Esophagus squamous epithelium (tissue), 4 donors: ENCODE measurements at regions not wholly inside any gene's neighbourhood (a gene's known extent, or its start where the extent isn't known, plus 50 kb on each side); places are given as distances from the start of the nearest gene placed in this dataset.

Source experiments
- CTCF ChIP-seq, 6 experiments: fragments of 450-650 bp in 4 of 6; fragments of 200-600 bp in 2 of 6; sonication (generic) in 2 of 6; IDR thresholded peaks; one replicate each; pipeline ENCODE4 v1.5.1; 2016 to 2019; ENCODE audit warnings: antibody characterized with exemption in 6 of 6, mild to moderate bottlenecking in 4 of 6, moderate library complexity in 4 of 6
- POLR2A ChIP-seq, 4 donors: fragments of 450-650 bp; IDR thresholded peaks; one replicate each; pipeline ENCODE4 v1.6.1; 2017; ENCODE audit warnings: antibody characterized with exemption in 4 of 4, mild to moderate bottlenecking in 4 of 4, moderate library complexity in 3 of 4

- TF ChIP-seq CTCF (IDR thresholded peaks at IDR 0.05) = no peak
- no peak for TF ChIP-seq POLR2A (IDR thresholded peaks at IDR 0.05)
These were observed 284.5 kb upstream of the POU5F2 start for GRCh38 chr5:94025788-94026473.
